22Rv1 (cell line): ENCODE measurements at regions not wholly inside any gene's neighbourhood (a gene's known extent, or its start where the extent isn't known, plus 50 kb on each side); places are given as distances from the start of the nearest gene placed in this dataset.

Experiments
- CTCF ChIP-seq: fragments of 450-650 bp; IDR thresholded peaks from 2 replicates; pipeline ENCODE4 v1.5.1; 2017; ENCODE audit warnings: mild to moderate bottlenecking
- ZFX ChIP-seq: fragments of 450-650 bp; IDR thresholded peaks from 2 replicates; pipeline ENCODE4 v1.6.1; 2017; ENCODE audit warnings: antibody characterized with exemption, borderline replicate concordance

DNA sequence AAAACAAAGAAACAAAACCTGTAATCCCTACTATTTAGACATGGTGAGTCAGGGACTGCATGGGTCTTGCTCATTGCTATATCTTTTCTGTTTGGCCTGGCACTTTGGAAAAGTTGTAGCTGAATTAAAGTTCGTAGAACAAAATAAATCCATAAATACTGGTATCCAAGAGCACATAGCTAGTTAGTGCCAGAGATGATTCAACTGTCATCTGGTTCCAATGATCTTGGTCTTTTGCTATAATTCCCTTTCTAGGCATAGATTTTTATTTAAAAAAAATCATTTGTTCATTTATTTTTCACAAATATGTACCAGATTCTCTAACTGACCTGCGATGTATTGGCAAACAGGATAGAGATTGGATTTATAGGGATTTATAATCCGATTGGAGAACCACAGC, 1436.1 kb upstream of the GOT2 start:
- TF ChIP-seq CTCF, result no peak
- TF ChIP-seq ZFX, result no peak
